PFSK-1 (cell line): ENCODE measurements at regions not wholly inside any gene's neighbourhood (a gene's known extent, or its start where the extent isn't known, plus 50 kb on each side); places are given as distances from the start of the nearest gene placed in this dataset.

Experiments
- POLR2AphosphoS5 ChIP-seq: IDR thresholded peaks from 2 replicates; pipeline ENCODE4 v1.6.1; 2012; ENCODE audit warnings: low read depth, mild to moderate bottlenecking, control low read depth, low read length, moderate library complexity
- REST ChIP-seq, 2 experiments: IDR thresholded peaks; 2 replicates each; pipeline versions ENCODE4 v1.6.1 to v1.8.0; 2011 to 2012; ENCODE audit warnings: low read depth in 2 of 2, low read length in 2 of 2, control low read depth in 1 of 2, inconsistent platforms in 1 of 2, mild to moderate bottlenecking in 1 of 2, moderate library complexity in 1 of 2; ENCODE audit not compliant: insufficient read depth in 1 of 2
- SIN3A ChIP-seq: IDR thresholded peaks from 2 replicates; pipeline ENCODE4 v1.6.1; 2012; ENCODE audit warnings: mild to moderate bottlenecking, low read length, moderate library complexity, borderline replicate concordance; ENCODE audit not compliant: insufficient read depth
- TAF1 ChIP-seq: IDR thresholded peaks from 2 replicates; pipeline ENCODE4 v1.6.1; 2012; ENCODE audit warnings: low read length, control low read depth, borderline replicate concordance; ENCODE audit not compliant: insufficient read depth

DNA sequence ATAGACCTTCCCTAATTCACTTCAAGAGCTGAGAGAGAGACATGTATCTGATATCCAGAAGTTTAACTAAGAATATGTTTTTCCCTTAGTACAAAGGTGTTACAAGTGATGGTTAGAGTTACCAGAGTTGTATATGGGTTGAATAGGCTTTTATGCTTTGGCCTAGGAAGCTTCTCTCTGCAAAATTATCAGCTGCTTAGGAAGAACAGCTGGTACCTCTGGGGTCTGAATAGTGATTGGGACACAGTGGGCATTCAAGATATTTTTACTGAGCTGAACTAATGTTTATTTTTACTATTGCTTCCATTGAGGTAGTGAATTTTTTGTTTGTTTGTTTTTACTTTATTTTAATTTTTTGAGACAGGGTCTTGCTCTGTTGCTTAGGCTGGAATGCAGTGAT lies 67.6 kb upstream of the BASP1 start:
- TF ChIP-seq POLR2AphosphoS5, result no peak
- no peak for TF ChIP-seq SIN3A
- TF ChIP-seq REST (IDR thresholded peaks at IDR 0.05; ENCODE audit: insufficient read depth in 1 of 2, low read depth in 2 of 2, low read length in 2 of 2), result no peak
- TF ChIP-seq TAF1, result no peak
